Sigmoid colon (tissue), 6 donors: ENCODE measurements at regions not wholly inside any gene's neighbourhood (a gene's known extent, or its start where the extent isn't known, plus 50 kb on each side); places are given as distances from the start of the nearest gene placed in this dataset.

ENCODE experiments used
- DNase-seq: peaks from one replicate; pipeline ENCODE4 v3.0.0-alpha.2; 2019
- H3K27ac ChIP-seq, 4 donors: fragments of 200-600 bp; sonication (generic); one replicate each; pipeline ENCODE4 v1.5.1; 2016 to 2019; ENCODE audit warnings: mild to moderate bottlenecking in 1 of 4
- H3K27me3 ChIP-seq, 3 donors: fragments of 200-600 bp; sonication (generic); one replicate each; pipeline ENCODE4 v1.5.1; 2019; ENCODE audit warnings: mild to moderate bottlenecking in 1 of 3
- H3K36me3 ChIP-seq, 4 donors: fragments of 200-600 bp; sonication (generic); one replicate each; pipeline ENCODE4 v1.5.1; 2016 to 2019
- H3K4me1 ChIP-seq, 4 donors: fragments of 200-600 bp; sonication (generic); one replicate each; pipeline ENCODE4 v1.5.1; 2017 to 2019
- H3K4me3 ChIP-seq, 4 donors: fragments of 200-600 bp; sonication (generic); one replicate each; pipeline ENCODE4 v1.5.1; 2017 to 2019; ENCODE audit warnings: mild to moderate bottlenecking in 2 of 4, moderate library complexity in 1 of 4
- H3K9me3 ChIP-seq, 4 donors: fragments of 200-600 bp in 3 of 4; sonication (generic) in 3 of 4; one replicate each; pipeline versions ENCODE4 v1.5.1 to v1.6.1; 2013 to 2019
- CTCF ChIP-seq, 4 experiments: fragments of 450-650 bp in 3 of 4; fragments of 200-600 bp in 1 of 4; IDR thresholded peaks; one replicate each; pipeline ENCODE4 v1.5.1; 2016 to 2019; ENCODE audit warnings: antibody characterized with exemption in 4 of 4, mild to moderate bottlenecking in 3 of 4, moderate library complexity in 2 of 4
- EP300 ChIP-seq, 4 donors: sonication (generic); formaldehyde crosslinking; IDR thresholded peaks; one replicate each; pipeline ENCODE4 v1.6.1; 2017; ENCODE audit warnings: antibody characterized with exemption in 4 of 4
- POLR2A ChIP-seq, 2 donors: fragments of 450-650 bp; IDR thresholded peaks; one replicate each; pipeline ENCODE4 v1.6.1; 2016; ENCODE audit warnings: antibody characterized with exemption in 2 of 2, mild to moderate bottlenecking in 2 of 2, moderate library complexity in 2 of 2
- POLR2AphosphoS5 ChIP-seq, 4 donors: sonication (generic); formaldehyde crosslinking; IDR thresholded peaks; one replicate each; pipeline ENCODE4 v1.6.1; 2017; ENCODE audit warnings: antibody characterized with exemption in 4 of 4
- WGBS, 2 donors: extraction: QIAGEN DNeasy Blood & Tissue Kit; methylation state at CpG; one replicate each; pipeline ENCODE4 v1.1.7; 2013; 5-methylcytosine and 5-hydroxymethylcytosine counted together
- intact Hi-C: fragments of 100-400 bp; cut with DNase I; formaldehyde crosslinking; loops from one replicate; pipeline ENCODE4 v1.15.1; 2023
- donor health status: healthy with polysubstance abuse.
- donor health status: healthy.

- Histone ChIP-seq H3K9me3 (no peaks in the 10 kb centered on the region), H3K27me3 (no peaks in the 10 kb centered on the region), H3K4me1 (no peaks in the 10 kb centered on the region), H3K27ac (no peak overlapping the region), H3K4me3 (no peak overlapping the region), H3K36me3 (no peaks in the 10 kb centered on the region)
- intact Hi-C loops, result no loop called here
- peak; percentile 69 for DNase-seq
- peak in 2 of 4 experiments; percentile 25 to 30 for TF ChIP-seq CTCF (IDR thresholded peaks at IDR 0.05)
- TF ChIP-seq POLR2AphosphoS5 (IDR thresholded peaks at IDR 0.05), result no peak
- TF ChIP-seq POLR2A (IDR thresholded peaks at IDR 0.05), result no peak
- no peak for TF ChIP-seq EP300 (IDR thresholded peaks at IDR 0.05)
- WGBS, 2 donors, result 36 to 43% methylated on average over 12 of the region's 12 CpGs
Observed at GRCh38 chr11:127843483-127844396, 743.6 kb downstream of the ETS1 start.

GRCh38 chr11:127825183-127825582 lies 762.2 kb downstream of the ETS1 start:
- WGBS, 2 donors, result 73 to 82% methylated on average over 4 of the region's 4 CpGs
- Histone ChIP-seq H3K36me3 (no peaks in the 10 kb centered on the region), H3K4me3 (no peak overlapping the region), H3K27me3 (no peaks in the 10 kb centered on the region), H3K27ac (no peak overlapping the region), H3K4me1 (no peaks in the 10 kb centered on the region), H3K9me3 (no peaks in the 10 kb centered on the region)
- TF ChIP-seq POLR2A (IDR thresholded peaks at IDR 0.05), result no peak
- DNase-seq, result no peak
- intact Hi-C loops, result no loop called here

GRCh38 chr11:127818625-127819024 lies 768.7 kb downstream of the ETS1 start:
- WGBS, 2 donors, result 81 to 91% methylated on average over 3 of the region's 3 CpGs
- H3K27ac ChIP-seq, result no peak overlapping the region
- intact Hi-C loops, result no loop called here
- TF ChIP-seq POLR2A (IDR thresholded peaks at IDR 0.05), result no peak
- TF ChIP-seq CTCF (IDR thresholded peaks at IDR 0.05), result no peak
- no peak for TF ChIP-seq EP300 (IDR thresholded peaks at IDR 0.05)
- no peak for TF ChIP-seq POLR2AphosphoS5 (IDR thresholded peaks at IDR 0.05)
- H3K4me1 ChIP-seq, result no peaks in the 10 kb centered on the region
- no peak for DNase-seq
- no peak overlapping the region for H3K4me3 ChIP-seq
- no peaks in the 10 kb centered on the region for H3K9me3 ChIP-seq
- no peaks in the 10 kb centered on the region for H3K27me3 ChIP-seq
- H3K36me3 ChIP-seq, result no peaks in the 10 kb centered on the region

- DNase-seq, result no peak
- Histone ChIP-seq H3K4me3 (no peak overlapping the region), H3K9me3 (no peaks in the 10 kb centered on the region), H3K27ac (no peak overlapping the region), H3K36me3 (no peaks in the 10 kb centered on the region), H3K4me1 (no peaks in the 10 kb centered on the region), H3K27me3 (no peaks in the 10 kb centered on the region)
- intact Hi-C loops, result no loop called here
- 32 to 62% methylated on average over 2 of the region's 2 CpGs for WGBS, 2 donors
- no peak for TF ChIP-seq POLR2AphosphoS5 (IDR thresholded peaks at IDR 0.05)
- no peak for TF ChIP-seq EP300 (IDR thresholded peaks at IDR 0.05)
- no peak for TF ChIP-seq CTCF (IDR thresholded peaks at IDR 0.05)
- TF ChIP-seq POLR2A (IDR thresholded peaks at IDR 0.05), result no peak
Observed at GRCh38 chr11:127816962-127817361, 770.4 kb downstream of the ETS1 start.

- no peak overlapping the region for H3K4me3 ChIP-seq
- TF ChIP-seq CTCF (IDR thresholded peaks at IDR 0.05) (no peak), EP300 (IDR thresholded peaks at IDR 0.05) (no peak), POLR2A (IDR thresholded peaks at IDR 0.05) (no peak), POLR2AphosphoS5 (IDR thresholded peaks at IDR 0.05) (no peak)
- DNase-seq, result no peak
- intact Hi-C loops, result no loop called here
- H3K27ac ChIP-seq, result no peak overlapping the region
- H3K27me3 ChIP-seq, result no peaks in the 10 kb centered on the region
- H3K36me3 ChIP-seq, result no peaks in the 10 kb centered on the region
- H3K9me3 ChIP-seq, result no peaks in the 10 kb centered on the region
- no peaks in the 10 kb centered on the region for H3K4me1 ChIP-seq
Observed at GRCh38 chr11:127815331-127815730, 772.0 kb downstream of the ETS1 start.
